ENCODE measurements at regions not wholly inside any gene's neighbourhood (a gene's known extent, or its start where the extent isn't known, plus 50 kb on each side); places are given as distances from the start of the nearest gene placed in this dataset.

- Histone ChIP-seq H3K4me3 (no peak overlapping the region), H3K36me3 (no peaks in the 10 kb centered on the region), H3K27ac (no peak overlapping the region), H3K4me1 (no peaks in the 10 kb centered on the region), H3K27me3 (ENCODE audit: low read depth) (no peaks in the 10 kb centered on the region), H3K9me3 (no peaks in the 10 kb centered on the region)
- intact Hi-C loops (cut with DNase I) = no loop called here
- ATAC-seq (no peak), DNase-seq (no peak)
- no peak for TF ChIP-seq CTCF (IDR thresholded peaks at IDR 0.05)
Measured at GRCh38 chr2:83233326-83233725, 1225.8 kb downstream of the SUCLG1 start.

GRCh38 chr2:83229443-83229842 lies 1229.6 kb downstream of the SUCLG1 start:
- H3K9me3 ChIP-seq = no peaks in the 10 kb centered on the region
- no peak overlapping the region for H3K4me3 ChIP-seq
- DNase-seq (no peak), ATAC-seq (no peak)
- TF ChIP-seq CTCF (IDR thresholded peaks at IDR 0.05) = no peak
- no peak overlapping the region for H3K27ac ChIP-seq
- no peaks in the 10 kb centered on the region for H3K27me3 ChIP-seq (ENCODE audit: low read depth)
- H3K4me1 ChIP-seq = no peaks in the 10 kb centered on the region
- intact Hi-C loops (cut with DNase I) = no loop called here
- no peaks in the 10 kb centered on the region for H3K36me3 ChIP-seq

GRCh38 chr2:83224591-83225200 lies 1234.4 kb downstream of the SUCLG1 start:
- intact Hi-C loops (cut with DNase I) = no loop called here
- H3K4me3 ChIP-seq = no peak overlapping the region
- no peaks in the 10 kb centered on the region for H3K9me3 ChIP-seq
- no peak for ATAC-seq
- H3K27ac ChIP-seq = no peak overlapping the region
- H3K4me1 ChIP-seq = no peaks in the 10 kb centered on the region
- no peaks in the 10 kb centered on the region for H3K36me3 ChIP-seq
- no peak for TF ChIP-seq CTCF (IDR thresholded peaks at IDR 0.05)
- H3K27me3 ChIP-seq (ENCODE audit: low read depth) = no peaks in the 10 kb centered on the region
- DNase-seq = no peak

- no peaks in the 10 kb centered on the region for H3K27me3 ChIP-seq (ENCODE audit: low read depth)
- no peaks in the 10 kb centered on the region for H3K4me1 ChIP-seq
- H3K36me3 ChIP-seq = no peaks in the 10 kb centered on the region
- no peak for TF ChIP-seq CTCF (IDR thresholded peaks at IDR 0.05)
- no peak overlapping the region for H3K4me3 ChIP-seq
- ATAC-seq (no peak), DNase-seq (no peak)
- H3K9me3 ChIP-seq = no peaks in the 10 kb centered on the region
- no peak overlapping the region for H3K27ac ChIP-seq
- intact Hi-C loops (cut with DNase I) = no loop called here
Measured at GRCh38 chr2:83221258-83221657, 1237.8 kb downstream of the SUCLG1 start.

GRCh38 chr2:83217854-83218253 lies 1241.2 kb downstream of the SUCLG1 start:
- intact Hi-C loops (cut with DNase I) = no loop called here
- H3K27ac ChIP-seq = no peak overlapping the region
- no peak overlapping the region for H3K4me3 ChIP-seq
- H3K4me1 ChIP-seq = no peaks in the 10 kb centered on the region
- no peak for TF ChIP-seq CTCF (IDR thresholded peaks at IDR 0.05)
- H3K9me3 ChIP-seq = no peaks in the 10 kb centered on the region
- H3K27me3 ChIP-seq (ENCODE audit: low read depth) = no peaks in the 10 kb centered on the region
- no peaks in the 10 kb centered on the region for H3K36me3 ChIP-seq
- ATAC-seq (no peak), DNase-seq (no peak)

- DNase-seq = no peak
- H3K36me3 ChIP-seq = no peaks in the 10 kb centered on the region
- ATAC-seq = no peak
- H3K27ac ChIP-seq = no peak overlapping the region
- H3K4me1 ChIP-seq = no peaks in the 10 kb centered on the region
- no peak overlapping the region for H3K4me3 ChIP-seq
- H3K9me3 ChIP-seq = no peaks in the 10 kb centered on the region
- intact Hi-C loops (cut with DNase I) = no loop called here
- H3K27me3 ChIP-seq (ENCODE audit: low read depth) = no peaks in the 10 kb centered on the region
- TF ChIP-seq CTCF (IDR thresholded peaks at IDR 0.05) = peak; percentile 49
Measured at GRCh38 chr2:83196225-83196624, 1262.9 kb downstream of the SUCLG1 start.
